Endodermal cell (in vitro differentiated cells): ENCODE measurements at regions not wholly inside any gene's neighbourhood (a gene's known extent, or its start where the extent isn't known, plus 50 kb on each side); places are given as distances from the start of the nearest gene placed in this dataset.

Experiments
- DNase-seq: peaks from one replicate; pipeline ENCODE4 v3.0.0-alpha.2; 2017
- H3K27ac ChIP-seq: 2 replicates; pipeline ENCODE4 v1.5.1; 2013; ENCODE audit warnings: mild to moderate bottlenecking, low read depth, low read length, moderate library complexity
- H3K27me3 ChIP-seq: 2 replicates; pipeline ENCODE4 v1.6.1; 2013; ENCODE audit warnings: mild to moderate bottlenecking, low read length, moderate library complexity; ENCODE audit not compliant: insufficient read depth, control insufficient read depth, poor library complexity, severe bottlenecking
- H3K36me3 ChIP-seq: 2 replicates; pipeline ENCODE4 v1.7.0; 2013; ENCODE audit warnings: mild to moderate bottlenecking, low read length, moderate library complexity; ENCODE audit not compliant: control insufficient read depth, insufficient read depth
- H3K4me1 ChIP-seq: one replicate; pipeline ENCODE4 v1.7.0; 2013; ENCODE audit warnings: low read length; ENCODE audit not compliant: control insufficient read depth, insufficient read depth
- H3K4me3 ChIP-seq: 2 replicates; pipeline ENCODE4 v1.5.1; 2013; ENCODE audit warnings: mild to moderate bottlenecking, low read length, moderate library complexity
- H3K9ac ChIP-seq: 2 replicates; pipeline ENCODE4 v1.6.1; 2013; ENCODE audit warnings: mild to moderate bottlenecking, low read length, moderate library complexity; ENCODE audit not compliant: poor library complexity, severe bottlenecking; ENCODE audit errors: extremely low read depth
- H3K9me3 ChIP-seq: 2 replicates; pipeline ENCODE4 v1.6.1; 2013; ENCODE audit warnings: mild to moderate bottlenecking, low read length, moderate library complexity; ENCODE audit not compliant: control insufficient read depth
- H3K27ac Mint-ChIP-seq: 2 replicates; pipeline ENCODE4 v1.8.0; 2020; ENCODE audit warnings: mixed read lengths
- H3K27me3 Mint-ChIP-seq: 2 replicates; pipeline ENCODE4 v1.8.0; 2021; ENCODE audit warnings: mild to moderate bottlenecking, mixed read lengths; ENCODE audit not compliant: insufficient read depth
- H3K36me3 Mint-ChIP-seq: 2 replicates; pipeline ENCODE4 v1.8.0; 2020; ENCODE audit warnings: low read depth, mixed read lengths
- H3K4me1 Mint-ChIP-seq: 2 replicates; pipeline ENCODE4 v1.8.0; 2020; ENCODE audit warnings: mixed read lengths
- H3K4me3 Mint-ChIP-seq: 2 replicates; pipeline ENCODE4 v1.8.0; 2020; ENCODE audit warnings: mild to moderate bottlenecking, moderate library complexity, mixed read lengths
- H3K9me3 Mint-ChIP-seq: 2 replicates; pipeline ENCODE4 v1.8.0; 2020; ENCODE audit warnings: mild to moderate bottlenecking, mixed read lengths
- CTCF ChIP-seq: fragments of 200-600 bp; sonication (generic); conservative IDR thresholded peaks from 2 replicates; pipeline ENCODE4 v1.5.0; 2021; ENCODE audit warnings: antibody characterized with exemption, mild to moderate bottlenecking
- WGBS, 2 experiments: methylation state at CpG; one replicate each; pipeline versions ENCODE4 v1.1.5 to v1.1.7; 2013; ENCODE audit warnings: missing lambda C conversion rate in 2 of 2, mixed read lengths in 1 of 2; ENCODE audit not compliant: insufficient coverage in 1 of 2, insufficient read length in 1 of 2; 5-methylcytosine and 5-hydroxymethylcytosine counted together

GRCh38 chr15:79632457-79632856 is 200.3 kb downstream of the MINAR1 start:
- Histone ChIP-seq H3K36me3 (no peaks in the 10 kb centered on the region), H3K9me3 (peaks cover 13% of the 10 kb centered on the region), H3K4me3 (no peak overlapping the region), H3K27me3 (no peaks in the 10 kb centered on the region), H3K9ac (no peak overlapping the region), H3K27ac (no peak overlapping the region), H3K4me1 (peaks cover 7% of the 10 kb centered on the region)
- H3K9me3 Mint-ChIP-seq: peaks cover 10% of the 10 kb centered on the region
- H3K27me3 Mint-ChIP-seq: peaks cover under 1% of the 10 kb centered on the region
- no peak for DNase-seq
- H3K4me3 Mint-ChIP-seq: no peak overlapping the region
- H3K36me3 Mint-ChIP-seq: no peaks in the 10 kb centered on the region
- WGBS, 2 experiments: 94 to 100% methylated on average over 2 of the region's 2 CpGs
- H3K4me1 Mint-ChIP-seq: peaks cover 21% of the 10 kb centered on the region
- no peak for TF ChIP-seq CTCF
- no peak overlapping the region for H3K27ac Mint-ChIP-seq

GRCh38 chr15:79635149-79635771 is 203.1 kb downstream of the MINAR1 start:
- H3K27ac ChIP-seq: peak overlapping the region; percentile 71
- peak overlapping the region; percentile 17 for H3K4me3 ChIP-seq
- H3K27me3 Mint-ChIP-seq: no peaks in the 10 kb centered on the region
- no peaks in the 10 kb centered on the region for H3K36me3 Mint-ChIP-seq
- H3K9ac ChIP-seq: no peak overlapping the region
- peaks cover 10% of the 10 kb centered on the region for H3K9me3 Mint-ChIP-seq
- H3K4me3 Mint-ChIP-seq: no peak overlapping the region
- peak overlapping the region; percentile 40 for H3K27ac Mint-ChIP-seq
- no peak for TF ChIP-seq CTCF
- H3K27me3 ChIP-seq: no peaks in the 10 kb centered on the region
- DNase-seq: peak; percentile 60
- WGBS, 2 experiments: 58 to 61% methylated on average over 3 of the region's 3 CpGs
- peaks cover 13% of the 10 kb centered on the region for H3K9me3 ChIP-seq
- peaks cover 21% of the 10 kb centered on the region for H3K4me1 Mint-ChIP-seq
- H3K4me1 ChIP-seq: peaks cover 7% of the 10 kb centered on the region
- H3K36me3 ChIP-seq: no peaks in the 10 kb centered on the region

GRCh38 chr15:79635897-79636561 is 203.9 kb downstream of the MINAR1 start:
- peaks cover 20% of the 10 kb centered on the region for H3K9me3 ChIP-seq
- peaks cover 23% of the 10 kb centered on the region for H3K4me1 Mint-ChIP-seq
- no peaks in the 10 kb centered on the region for H3K36me3 Mint-ChIP-seq
- H3K4me3 ChIP-seq: peak overlapping the region; percentile 17
- H3K27me3 Mint-ChIP-seq: no peaks in the 10 kb centered on the region
- WGBS, 2 experiments: 33 to 59% methylated on average over 2 to 3 of the region's 3 CpGs
- H3K4me1 ChIP-seq: peaks cover 7% of the 10 kb centered on the region
- H3K27ac Mint-ChIP-seq: peak overlapping the region; percentile 84
- H3K27ac ChIP-seq: peak overlapping the region; percentile 71
- no peaks in the 10 kb centered on the region for H3K27me3 ChIP-seq
- no peak overlapping the region for H3K9ac ChIP-seq
- H3K9me3 Mint-ChIP-seq: peaks cover 10% of the 10 kb centered on the region
- H3K36me3 ChIP-seq: no peaks in the 10 kb centered on the region
- no peak overlapping the region for H3K4me3 Mint-ChIP-seq
- TF ChIP-seq CTCF: no peak
- DNase-seq: peak; percentile 85
